GM21723 (cell line): ENCODE measurements at regions not wholly inside any gene's neighbourhood (a gene's known extent, or its start where the extent isn't known, plus 50 kb on each side); places are given as distances from the start of the nearest gene placed in this dataset.
"Not testable (repeated sequence)": the region's sequence is repeated elsewhere in the genome, so short reads cannot be mapped to it uniquely, and the experiment has no call there.

Experiments used
- ATAC-seq: cut with Tn5 transposase; IDR thresholded peaks from one replicate; pipeline ENCODE4 v1.9.1; 2021; ENCODE audit warnings: mild to moderate bottlenecking, moderate library complexity; ENCODE audit not compliant: unreplicated experiment

GRCh38 chr6:81049425-81050042 is 702.9 kb downstream of the TENT5A start:
- no peak for ATAC-seq

GRCh38 chr6:81031416-81031815 is 721.1 kb downstream of the TENT5A start:
- no peak for ATAC-seq

- no peak for ATAC-seq
Observed at GRCh38 chr6:81026041-81026553, 726.4 kb downstream of the TENT5A start.

- ATAC-seq = no peak
Observed at GRCh38 chr6:81023709-81024108, 728.8 kb downstream of the TENT5A start.

GRCh38 chr6:81023007-81023582 is 729.4 kb downstream of the TENT5A start:
- no peak for ATAC-seq

GRCh38 chr6:81017586-81017985 is 734.9 kb downstream of the TENT5A start:
- ATAC-seq = not testable (repeated sequence)

- no peak for ATAC-seq
Observed at GRCh38 chr6:81003894-81004293, 748.6 kb downstream of the TENT5A start.

- no peak for ATAC-seq
Observed at GRCh38 chr6:81003156-81003555, 749.3 kb downstream of the TENT5A start.

- ATAC-seq = no peak
Observed at GRCh38 chr6:81002126-81002525, 750.4 kb downstream of the TENT5A start.

GRCh38 chr6:80991316-80991715 is 761.2 kb downstream of the TENT5A start:
- ATAC-seq = no peak

GRCh38 chr6:80988892-80989291 is 763.6 kb downstream of the TENT5A start:
- ATAC-seq = no peak

GRCh38 chr6:80988286-80988685 is 764.2 kb downstream of the TENT5A start:
- ATAC-seq = no peak

GRCh38 chr6:80981226-80981625 is 771.3 kb downstream of the TENT5A start:
- ATAC-seq = not testable (repeated sequence)

GRCh38 chr6:80976336-80976735 is 776.1 kb downstream of the TENT5A start:
- ATAC-seq = no peak

GRCh38 chr6:80974579-80974978 is 777.9 kb downstream of the TENT5A start:
- no peak for ATAC-seq

GRCh38 chr6:80969439-80969838 is 783.0 kb downstream of the TENT5A start:
- no peak for ATAC-seq

- no peak for ATAC-seq
Observed at GRCh38 chr6:80967609-80968008, 784.9 kb downstream of the TENT5A start.

GRCh38 chr6:80962382-80962781 is 790.1 kb downstream of the TENT5A start:
- ATAC-seq = no peak

GRCh38 chr6:80961166-80961565 is 791.3 kb downstream of the TENT5A start:
- no peak for ATAC-seq

GRCh38 chr6:80959034-80959433 is 793.4 kb downstream of the TENT5A start:
- no peak for ATAC-seq

GRCh38 chr6:80956898-80957297 is 795.6 kb downstream of the TENT5A start:
- ATAC-seq = no peak

GRCh38 chr6:80952479-80952878 is 800.0 kb downstream of the TENT5A start:
- not testable (repeated sequence) for ATAC-seq

GRCh38 chr6:80946402-80946801 is 806.1 kb downstream of the TENT5A start:
- no peak for ATAC-seq
